ENCODE measurements at regions not wholly inside any gene's neighbourhood (a gene's known extent, or its start where the extent isn't known, plus 50 kb on each side); places are given as distances from the start of the nearest gene placed in this dataset.
"Not testable (repeated sequence)": the region's sequence is repeated elsewhere in the genome, so short reads cannot be mapped to it uniquely, and the experiment has no call there.

GRCh38 chr1:30133414-30134055, 589.9 kb downstream of the MATN1 start:
- no peak for DNase-seq

GRCh38 chr1:30132602-30133286, 590.6 kb downstream of the MATN1 start:
- DNase-seq = no peak

GRCh38 chr1:30130566-30130965, 592.8 kb downstream of the MATN1 start:
- not testable (repeated sequence) for DNase-seq

- DNase-seq = no peak
Observed at GRCh38 chr1:30130099-30130498, 593.3 kb downstream of the MATN1 start.

- DNase-seq = no peak
Observed at GRCh38 chr1:30129421-30130055, 593.8 kb downstream of the MATN1 start.

GRCh38 chr1:30129001-30129408, 594.4 kb downstream of the MATN1 start:
- DNase-seq = no peak

GRCh38 chr1:30126848-30127247, 596.5 kb downstream of the MATN1 start:
- DNase-seq = no peak

GRCh38 chr1:30125821-30126170, 597.6 kb downstream of the MATN1 start:
- no peak for DNase-seq

GRCh38 chr1:30125021-30125820, 598.2 kb downstream of the MATN1 start:
- DNase-seq = no peak

- no peak for DNase-seq
Observed at GRCh38 chr1:30123896-30124295, 599.5 kb downstream of the MATN1 start.

GRCh38 chr1:30123036-30123435, 600.3 kb downstream of the MATN1 start:
- DNase-seq = no peak

- DNase-seq = no peak
Observed at GRCh38 chr1:30120245-30121000, 603.0 kb downstream of the MATN1 start.

GRCh38 chr1:30117685-30118084, 605.7 kb downstream of the MATN1 start:
- DNase-seq = no peak

GRCh38 chr1:30111431-30111830, 612.0 kb downstream of the MATN1 start:
- DNase-seq = no peak

GRCh38 chr1:30110846-30111245, 612.5 kb downstream of the MATN1 start:
- no peak for DNase-seq

- DNase-seq = no peak
Observed at GRCh38 chr1:30109853-30110252, 613.5 kb downstream of the MATN1 start.

GRCh38 chr1:30108186-30108585, 615.2 kb downstream of the MATN1 start:
- no peak for DNase-seq

GRCh38 chr1:30106125-30106524, 617.3 kb downstream of the MATN1 start:
- no peak for DNase-seq

- DNase-seq = no peak
Observed at GRCh38 chr1:30104551-30104950, 618.8 kb downstream of the MATN1 start.

- DNase-seq = no peak
Observed at GRCh38 chr1:30103708-30104411, 619.5 kb downstream of the MATN1 start.

GRCh38 chr1:30102605-30103004, 620.8 kb downstream of the MATN1 start:
- DNase-seq = no peak
